ENCODE measurements at regions not wholly inside any gene's neighbourhood (a gene's known extent, or its start where the extent isn't known, plus 50 kb on each side); places are given as distances from the start of the nearest gene placed in this dataset.

DNA sequence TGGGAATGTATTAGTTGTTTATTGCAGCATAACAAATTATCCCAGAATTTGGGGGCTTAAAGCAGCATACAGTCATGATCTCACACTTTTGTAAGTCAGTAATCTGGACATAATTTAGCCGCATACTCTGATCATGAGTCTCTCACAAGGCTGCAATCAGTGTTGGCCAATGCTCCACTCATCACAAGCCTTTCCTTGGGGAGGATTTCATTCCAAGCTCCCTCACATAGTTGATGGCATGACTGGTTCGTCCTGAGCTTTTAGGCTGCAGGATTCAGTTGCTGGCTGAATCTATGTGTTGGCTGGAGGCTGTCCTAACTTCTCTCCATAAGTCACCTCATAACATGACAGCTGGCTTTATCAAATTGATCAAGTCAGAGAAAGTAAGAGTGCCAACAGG is 1568.6 kb upstream of the PCDH7 start:
- Histone ChIP-seq H3K27me3 (ENCODE audit: control insufficient read depth, insufficient read depth, low read length) (no peaks in the 10 kb centered on the region), H3K27ac (ENCODE audit: low read depth, low read length) (no peak overlapping the region), H3K4me3 (ENCODE audit: low read depth, low read length) (no peak overlapping the region), H3K9me3 (ENCODE audit: control insufficient read depth, insufficient read depth, low read length) (no peaks in the 10 kb centered on the region), H3K4me1 (ENCODE audit: control insufficient read depth, insufficient read depth, low read length) (no peaks in the 10 kb centered on the region), H3K36me3 (ENCODE audit: control insufficient read depth, insufficient read depth, low read length) (no peaks in the 10 kb centered on the region)
- no CpG with 5 or more reads among the region's 2 CpGs for WGBS (ENCODE audit: insufficient coverage)
- DNase-seq (ENCODE audit: low read depth in 4 of 6, low spot score in 6 of 6) = peak in 2 of 6 donors; percentile 2 to 3

DNA sequence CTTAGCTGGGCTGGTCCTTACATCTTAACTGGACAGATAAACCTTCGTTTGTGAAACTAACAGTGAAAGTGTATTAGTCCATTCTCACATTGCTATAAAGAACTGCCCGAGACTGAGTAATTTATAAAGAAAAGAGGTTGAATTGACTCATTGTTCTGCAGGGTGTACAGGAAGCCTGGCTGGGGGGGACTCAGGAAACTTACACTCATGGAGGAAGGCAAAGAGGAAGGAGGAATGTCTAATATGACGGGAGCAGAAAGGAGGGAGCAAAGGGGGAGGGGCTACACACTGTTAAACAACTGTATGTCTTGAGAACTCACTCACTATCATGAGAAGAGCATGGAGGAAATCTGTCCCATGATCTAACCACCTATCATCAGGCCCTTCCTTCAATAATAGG is 1566.5 kb upstream of the PCDH7 start:
- no peaks in the 10 kb centered on the region for H3K36me3 ChIP-seq (ENCODE audit: control insufficient read depth, insufficient read depth, low read length)
- H3K9me3 ChIP-seq (ENCODE audit: control insufficient read depth, insufficient read depth, low read length) = no peaks in the 10 kb centered on the region
- H3K4me3 ChIP-seq (ENCODE audit: low read depth, low read length) = no peak overlapping the region
- no CpG with 5 or more reads among the region's 3 CpGs for WGBS (ENCODE audit: insufficient coverage)
- no peak overlapping the region for H3K27ac ChIP-seq (ENCODE audit: low read depth, low read length)
- no peaks in the 10 kb centered on the region for H3K27me3 ChIP-seq (ENCODE audit: control insufficient read depth, insufficient read depth, low read length)
- H3K4me1 ChIP-seq (ENCODE audit: control insufficient read depth, insufficient read depth, low read length) = no peaks in the 10 kb centered on the region
- no peak for DNase-seq (ENCODE audit: low read depth in 4 of 6, low spot score in 6 of 6)

DNA sequence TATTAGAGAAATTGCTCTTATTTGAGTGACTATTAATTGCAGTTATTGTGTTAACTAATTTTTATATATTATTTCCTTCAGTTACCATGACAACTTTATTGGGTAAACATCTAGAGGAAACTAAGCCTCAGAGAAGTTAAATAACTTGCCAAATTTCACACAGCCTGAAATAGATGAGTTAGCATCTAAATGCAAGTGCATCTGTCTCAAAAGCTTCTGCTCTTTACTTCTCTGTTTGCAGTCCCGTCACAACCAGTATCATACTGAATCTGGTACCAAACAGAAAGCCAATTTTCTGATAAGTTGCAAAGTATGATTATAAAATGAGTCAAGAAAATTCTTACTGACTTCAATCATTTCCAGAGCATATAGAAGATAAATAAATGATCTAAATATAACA is 1544.9 kb upstream of the PCDH7 start:
- no CpG with 5 or more reads among the region's 1 CpG for WGBS (ENCODE audit: insufficient coverage)
- peak in 1 of 6 donors; percentile 59 for DNase-seq (ENCODE audit: low read depth in 4 of 6, low spot score in 6 of 6)
- Histone ChIP-seq H3K9me3 (ENCODE audit: control insufficient read depth, insufficient read depth, low read length) (no peaks in the 10 kb centered on the region), H3K27me3 (ENCODE audit: control insufficient read depth, insufficient read depth, low read length) (no peaks in the 10 kb centered on the region), H3K36me3 (ENCODE audit: control insufficient read depth, insufficient read depth, low read length) (no peaks in the 10 kb centered on the region), H3K27ac (ENCODE audit: low read depth, low read length) (no peak overlapping the region), H3K4me1 (ENCODE audit: control insufficient read depth, insufficient read depth, low read length) (no peaks in the 10 kb centered on the region), H3K4me3 (ENCODE audit: low read depth, low read length) (no peak overlapping the region)

DNA sequence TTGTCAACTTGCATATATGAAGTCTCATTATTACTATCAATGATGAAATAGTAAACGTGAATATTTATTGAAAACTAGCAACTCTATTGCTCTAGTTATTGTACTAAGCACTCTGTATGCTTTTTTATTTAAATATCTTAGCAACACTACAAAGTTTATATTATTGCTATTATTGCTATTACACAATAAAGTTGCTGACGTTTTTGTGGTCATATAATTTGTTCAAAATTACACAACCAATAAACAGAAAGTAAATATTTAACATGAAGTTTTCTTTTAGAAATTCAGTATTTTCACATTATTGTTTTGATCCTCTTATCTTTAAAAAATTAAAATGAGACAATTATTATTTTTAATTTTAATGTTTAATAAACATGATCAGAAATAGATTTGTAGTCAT is 1521.1 kb upstream of the PCDH7 start:
- WGBS (ENCODE audit: insufficient coverage) = no CpG with 5 or more reads among the region's 2 CpGs
- no peak for DNase-seq (ENCODE audit: low read depth in 4 of 6, low spot score in 6 of 6)

DNA sequence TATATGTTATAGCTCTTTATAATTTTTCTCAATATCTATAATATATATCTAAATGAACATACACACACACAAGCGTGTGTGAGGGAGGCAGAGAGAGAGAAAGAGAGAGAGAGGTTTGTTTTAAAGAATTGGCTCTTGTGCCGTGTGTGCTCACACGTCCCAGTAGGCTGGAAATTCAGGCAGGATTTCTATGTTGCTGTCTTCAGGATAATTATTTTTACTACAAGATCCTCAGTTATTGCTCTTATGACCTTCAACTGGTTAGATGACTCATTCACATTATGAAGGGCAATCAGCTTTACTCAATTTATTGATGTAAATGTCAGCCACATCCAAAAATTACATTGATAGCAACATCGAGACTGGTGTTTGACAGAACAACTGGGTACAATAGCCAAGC is 1520.7 kb upstream of the PCDH7 start:
- no CpG with 5 or more reads among the region's 4 CpGs for WGBS (ENCODE audit: insufficient coverage)
- no peaks in the 10 kb centered on the region for H3K27me3 ChIP-seq (ENCODE audit: control insufficient read depth, insufficient read depth, low read length)
- H3K4me3 ChIP-seq (ENCODE audit: low read depth, low read length) = no peak overlapping the region
- DNase-seq (ENCODE audit: low read depth in 4 of 6, low spot score in 6 of 6) = peak in 1 of 6 donors; percentile 32
- no peaks in the 10 kb centered on the region for H3K4me1 ChIP-seq (ENCODE audit: control insufficient read depth, insufficient read depth, low read length)
- H3K9me3 ChIP-seq (ENCODE audit: control insufficient read depth, insufficient read depth, low read length) = no peaks in the 10 kb centered on the region
- H3K36me3 ChIP-seq (ENCODE audit: control insufficient read depth, insufficient read depth, low read length) = no peaks in the 10 kb centered on the region
- no peak overlapping the region for H3K27ac ChIP-seq (ENCODE audit: low read depth, low read length)

More for the DNA sequence above, 1521.1 kb upstream of the PCDH7 start:
- H3K4me3 ChIP-seq (ENCODE audit: low read depth, low read length) = no peak overlapping the region
- no peaks in the 10 kb centered on the region for H3K36me3 ChIP-seq (ENCODE audit: control insufficient read depth, insufficient read depth, low read length)
- H3K4me1 ChIP-seq (ENCODE audit: control insufficient read depth, insufficient read depth, low read length) = no peaks in the 10 kb centered on the region
- H3K9me3 ChIP-seq (ENCODE audit: control insufficient read depth, insufficient read depth, low read length) = no peaks in the 10 kb centered on the region
- H3K27me3 ChIP-seq (ENCODE audit: control insufficient read depth, insufficient read depth, low read length) = no peaks in the 10 kb centered on the region
- H3K27ac ChIP-seq (ENCODE audit: low read depth, low read length) = no peak overlapping the region

DNA sequence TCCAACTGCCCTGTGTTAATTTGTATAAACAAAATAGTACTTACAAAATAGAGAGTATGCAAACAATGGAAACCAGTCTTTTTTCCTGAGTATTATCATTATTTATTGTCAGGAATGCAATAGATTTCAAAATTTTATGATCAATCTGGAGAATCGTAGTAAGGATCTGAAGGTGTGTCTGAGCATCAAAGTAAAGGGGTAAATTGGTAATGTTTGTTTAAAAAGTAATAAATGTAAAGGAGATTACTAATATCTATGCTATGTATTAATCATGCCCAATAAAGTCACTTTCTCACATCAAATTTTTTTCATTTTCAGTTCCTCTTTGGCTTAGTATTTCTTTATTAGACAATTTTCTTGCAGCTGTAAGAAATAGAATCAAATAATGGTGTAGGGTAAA is 1507.1 kb upstream of the PCDH7 start:
- H3K4me1 ChIP-seq (ENCODE audit: control insufficient read depth, insufficient read depth, low read length) = no peaks in the 10 kb centered on the region
- H3K27ac ChIP-seq (ENCODE audit: low read depth, low read length) = no peak overlapping the region
- H3K4me3 ChIP-seq (ENCODE audit: low read depth, low read length) = no peak overlapping the region
- WGBS (ENCODE audit: insufficient coverage) = no CpG with 5 or more reads among the region's 1 CpG
- H3K27me3 ChIP-seq (ENCODE audit: control insufficient read depth, insufficient read depth, low read length) = no peaks in the 10 kb centered on the region
- DNase-seq (ENCODE audit: low read depth in 4 of 6, low spot score in 6 of 6) = no peak
- H3K36me3 ChIP-seq (ENCODE audit: control insufficient read depth, insufficient read depth, low read length) = no peaks in the 10 kb centered on the region
- H3K9me3 ChIP-seq (ENCODE audit: control insufficient read depth, insufficient read depth, low read length) = no peaks in the 10 kb centered on the region

DNA sequence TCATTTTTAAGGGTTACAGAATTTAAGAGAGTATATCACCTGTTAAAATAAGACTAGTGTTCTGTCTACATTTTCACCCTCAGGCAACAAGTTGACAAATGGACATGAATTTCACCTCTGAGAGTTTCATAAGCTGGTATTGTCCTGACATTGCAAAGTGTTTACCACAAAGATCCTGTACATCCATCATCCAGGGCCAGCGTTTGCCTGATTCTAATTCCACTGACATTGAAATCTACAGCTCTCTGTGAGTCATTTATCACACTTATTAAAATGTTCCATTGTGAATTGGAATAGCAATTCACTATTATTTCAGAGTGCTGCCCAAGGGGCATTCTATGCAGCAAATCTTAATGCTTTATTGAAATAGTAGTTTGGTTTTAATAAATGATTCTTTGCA is 1499.4 kb upstream of the PCDH7 start:
- H3K4me3 ChIP-seq (ENCODE audit: low read depth, low read length) = no peak overlapping the region
- H3K27me3 ChIP-seq (ENCODE audit: control insufficient read depth, insufficient read depth, low read length) = no peaks in the 10 kb centered on the region
- no peak overlapping the region for H3K27ac ChIP-seq (ENCODE audit: low read depth, low read length)
- H3K36me3 ChIP-seq (ENCODE audit: control insufficient read depth, insufficient read depth, low read length) = no peaks in the 10 kb centered on the region
- no CpG with 5 or more reads among the region's 1 CpG for WGBS (ENCODE audit: insufficient coverage)
- H3K9me3 ChIP-seq (ENCODE audit: control insufficient read depth, insufficient read depth, low read length) = no peaks in the 10 kb centered on the region
- DNase-seq (ENCODE audit: low read depth in 4 of 6, low spot score in 6 of 6) = peak in 1 of 6 donors; percentile 60
- H3K4me1 ChIP-seq (ENCODE audit: control insufficient read depth, insufficient read depth, low read length) = no peaks in the 10 kb centered on the region

DNA sequence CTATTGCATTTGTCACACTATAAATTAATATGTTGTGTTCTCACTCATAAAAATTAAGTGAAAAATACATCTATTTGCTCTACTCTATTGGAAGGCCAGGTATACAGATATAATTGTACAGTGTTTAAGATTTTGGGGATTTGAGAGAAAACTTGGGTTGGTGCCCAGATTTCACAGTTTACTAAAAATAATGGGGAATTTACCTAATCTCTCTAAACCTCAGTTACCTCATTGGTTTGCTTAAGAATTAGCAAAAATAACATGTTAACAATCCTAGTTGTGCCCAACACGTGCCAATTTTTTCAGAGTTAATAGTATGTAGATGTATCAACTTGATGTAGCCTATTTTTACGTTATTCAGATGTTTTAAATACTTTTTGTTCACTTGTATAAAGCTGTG is 1495.3 kb upstream of the PCDH7 start:
- H3K27me3 ChIP-seq (ENCODE audit: control insufficient read depth, insufficient read depth, low read length) = no peaks in the 10 kb centered on the region
- no CpG with 5 or more reads among the region's 2 CpGs for WGBS (ENCODE audit: insufficient coverage)
- H3K36me3 ChIP-seq (ENCODE audit: control insufficient read depth, insufficient read depth, low read length) = no peaks in the 10 kb centered on the region
- no peak for DNase-seq (ENCODE audit: low read depth in 4 of 6, low spot score in 6 of 6)
- H3K27ac ChIP-seq (ENCODE audit: low read depth, low read length) = no peak overlapping the region
- no peak overlapping the region for H3K4me3 ChIP-seq (ENCODE audit: low read depth, low read length)
- H3K4me1 ChIP-seq (ENCODE audit: control insufficient read depth, insufficient read depth, low read length) = no peaks in the 10 kb centered on the region
- H3K9me3 ChIP-seq (ENCODE audit: control insufficient read depth, insufficient read depth, low read length) = no peaks in the 10 kb centered on the region

DNA sequence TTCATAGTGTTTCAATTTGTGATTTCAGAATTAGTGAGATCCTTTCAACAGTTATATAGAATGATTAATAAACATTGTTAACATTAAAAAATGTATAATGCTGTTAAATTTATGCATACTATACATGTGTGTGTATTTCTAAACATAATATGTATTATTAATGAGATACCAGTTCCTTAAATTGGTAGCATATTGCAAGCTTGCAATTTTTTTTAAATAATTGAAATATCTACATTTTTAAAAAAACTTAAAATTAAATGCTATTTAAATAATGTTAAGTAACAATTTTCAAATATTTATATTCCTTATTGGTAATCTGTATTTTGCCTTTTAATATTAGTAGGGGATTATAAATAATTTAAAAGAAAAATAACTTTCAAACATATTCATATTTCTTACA is 1479.5 kb upstream of the PCDH7 start:
- no peak overlapping the region for H3K4me3 ChIP-seq (ENCODE audit: low read depth, low read length)
- no peaks in the 10 kb centered on the region for H3K27me3 ChIP-seq (ENCODE audit: control insufficient read depth, insufficient read depth, low read length)
- DNase-seq (ENCODE audit: low read depth in 4 of 6, low spot score in 6 of 6) = no peak
- H3K9me3 ChIP-seq (ENCODE audit: control insufficient read depth, insufficient read depth, low read length) = no peaks in the 10 kb centered on the region
- H3K4me1 ChIP-seq (ENCODE audit: control insufficient read depth, insufficient read depth, low read length) = no peaks in the 10 kb centered on the region
- no peak overlapping the region for H3K27ac ChIP-seq (ENCODE audit: low read depth, low read length)
- no peaks in the 10 kb centered on the region for H3K36me3 ChIP-seq (ENCODE audit: control insufficient read depth, insufficient read depth, low read length)

DNA sequence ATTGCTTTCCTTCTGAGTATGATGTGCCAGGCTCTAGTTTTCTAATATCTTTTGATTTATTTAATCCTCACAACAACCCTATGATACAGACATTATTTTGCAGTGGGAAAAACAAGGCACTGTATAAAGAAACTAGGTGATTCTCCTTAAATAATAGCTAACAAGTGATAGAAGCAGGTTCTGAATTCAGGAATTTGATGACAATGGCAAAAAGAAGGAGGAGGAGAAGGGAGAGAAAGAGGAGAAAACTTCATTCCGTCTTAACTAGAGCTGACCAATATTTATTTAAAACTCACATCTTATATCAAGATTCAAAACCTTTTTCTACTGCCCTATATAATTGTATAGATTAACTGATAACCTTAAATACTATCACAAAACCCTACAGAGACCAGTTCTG is 1477.1 kb upstream of the PCDH7 start:
- DNase-seq (ENCODE audit: low read depth in 4 of 6, low spot score in 6 of 6) = no peak
- Histone ChIP-seq H3K27ac (ENCODE audit: low read depth, low read length) (no peak overlapping the region), H3K4me3 (ENCODE audit: low read depth, low read length) (no peak overlapping the region), H3K9me3 (ENCODE audit: control insufficient read depth, insufficient read depth, low read length) (no peaks in the 10 kb centered on the region), H3K4me1 (ENCODE audit: control insufficient read depth, insufficient read depth, low read length) (no peaks in the 10 kb centered on the region), H3K36me3 (ENCODE audit: control insufficient read depth, insufficient read depth, low read length) (no peaks in the 10 kb centered on the region), H3K27me3 (ENCODE audit: control insufficient read depth, insufficient read depth, low read length) (no peaks in the 10 kb centered on the region)
- no CpG with 5 or more reads among the region's 1 CpG for WGBS (ENCODE audit: insufficient coverage)

Data from spinal cord (tissue), 9 donors.